Astrocyte of the spinal cord (primary cell): ENCODE measurements at regions not wholly inside any gene's neighbourhood (a gene's known extent, or its start where the extent isn't known, plus 50 kb on each side); places are given as distances from the start of the nearest gene placed in this dataset.

Experiments
- DNase-seq: peaks from one replicate; pipeline ENCODE4 v3.0.0; 2011; ENCODE audit warnings: low read depth, low spot score
- H3K4me3 ChIP-seq: 2 replicates; pipeline ENCODE4 v1.5.1; 2011; ENCODE audit warnings: low read depth, mild to moderate bottlenecking, low read length, moderate library complexity
- CTCF ChIP-seq: IDR thresholded peaks from 2 replicates; pipeline ENCODE4 v1.5.1; 2012; ENCODE audit warnings: low read depth, mild to moderate bottlenecking, low read length, inconsistent platforms
- in situ Hi-C: cut with HindIII; loops from 2 replicates; pipeline ENCODE4 v1.10.0; 2017; ENCODE audit warnings: low sequenced_read_pairs

- in situ Hi-C loops = no loop called here
- TF ChIP-seq CTCF = no peak
- H3K4me3 ChIP-seq = no peak overlapping the region
- DNase-seq = no peak
These were observed 742.0 kb upstream of the IGFBP3 start for GRCh38 chr7:46663025-46663424.

DNA sequence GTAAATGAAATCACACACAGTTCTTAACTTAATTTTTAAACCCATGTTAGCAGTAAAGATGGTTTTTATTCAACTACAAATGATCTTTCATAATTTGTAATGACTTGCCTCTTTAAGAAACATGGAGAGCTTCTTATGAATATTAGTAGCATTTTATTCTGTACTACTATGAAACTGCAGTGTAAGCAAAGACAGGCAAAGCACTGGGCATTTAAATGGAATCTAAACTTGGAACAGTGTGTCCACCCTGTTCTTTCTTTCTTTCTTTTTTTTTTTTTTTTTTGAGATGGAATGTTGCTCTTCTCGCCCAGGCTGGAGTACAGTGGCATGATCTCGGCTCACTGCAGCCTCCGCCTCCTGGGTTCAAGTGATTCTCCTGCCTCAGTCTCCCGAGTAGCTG, 740.4 kb upstream of the IGFBP3 start:
- no peak for TF ChIP-seq CTCF
- in situ Hi-C loops = no loop called here
- no peak for DNase-seq
- no peak overlapping the region for H3K4me3 ChIP-seq

DNA sequence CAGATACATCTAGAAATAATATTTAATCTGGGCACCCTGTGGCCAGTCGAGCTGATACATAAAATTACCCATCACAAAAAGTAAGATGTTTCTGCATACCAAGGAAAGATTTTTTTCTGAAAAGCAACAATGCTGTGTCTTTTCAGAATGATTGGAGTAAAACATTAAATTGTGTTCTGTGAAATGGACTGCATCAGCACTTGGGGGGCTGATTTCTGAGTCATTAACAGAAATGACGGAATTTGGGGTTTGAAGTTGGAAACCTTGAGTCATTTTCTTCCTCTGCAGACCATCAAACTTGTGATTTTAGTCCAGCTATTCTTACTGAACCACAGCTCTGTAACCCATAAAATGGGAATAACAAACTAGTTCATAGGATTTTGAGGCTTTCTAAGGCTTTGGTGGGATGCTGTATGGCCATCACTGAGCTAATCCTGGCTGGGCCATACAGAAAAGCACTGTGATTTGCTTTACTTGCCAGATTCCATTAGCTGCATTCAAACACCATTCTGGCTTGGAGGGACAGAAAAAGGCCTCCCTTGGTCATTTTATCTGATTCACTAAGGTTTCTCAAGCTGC, 739.4 kb upstream of the IGFBP3 start:
- no peak for TF ChIP-seq CTCF
- no peak overlapping the region for H3K4me3 ChIP-seq
- in situ Hi-C loops = no loop called here
- DNase-seq = no peak

GRCh38 chr7:46658281-46658680, 737.2 kb upstream of the IGFBP3 start:
- no peak for TF ChIP-seq CTCF
- no peak overlapping the region for H3K4me3 ChIP-seq
- in situ Hi-C loops = no loop called here
- DNase-seq = peak; percentile 53

DNA sequence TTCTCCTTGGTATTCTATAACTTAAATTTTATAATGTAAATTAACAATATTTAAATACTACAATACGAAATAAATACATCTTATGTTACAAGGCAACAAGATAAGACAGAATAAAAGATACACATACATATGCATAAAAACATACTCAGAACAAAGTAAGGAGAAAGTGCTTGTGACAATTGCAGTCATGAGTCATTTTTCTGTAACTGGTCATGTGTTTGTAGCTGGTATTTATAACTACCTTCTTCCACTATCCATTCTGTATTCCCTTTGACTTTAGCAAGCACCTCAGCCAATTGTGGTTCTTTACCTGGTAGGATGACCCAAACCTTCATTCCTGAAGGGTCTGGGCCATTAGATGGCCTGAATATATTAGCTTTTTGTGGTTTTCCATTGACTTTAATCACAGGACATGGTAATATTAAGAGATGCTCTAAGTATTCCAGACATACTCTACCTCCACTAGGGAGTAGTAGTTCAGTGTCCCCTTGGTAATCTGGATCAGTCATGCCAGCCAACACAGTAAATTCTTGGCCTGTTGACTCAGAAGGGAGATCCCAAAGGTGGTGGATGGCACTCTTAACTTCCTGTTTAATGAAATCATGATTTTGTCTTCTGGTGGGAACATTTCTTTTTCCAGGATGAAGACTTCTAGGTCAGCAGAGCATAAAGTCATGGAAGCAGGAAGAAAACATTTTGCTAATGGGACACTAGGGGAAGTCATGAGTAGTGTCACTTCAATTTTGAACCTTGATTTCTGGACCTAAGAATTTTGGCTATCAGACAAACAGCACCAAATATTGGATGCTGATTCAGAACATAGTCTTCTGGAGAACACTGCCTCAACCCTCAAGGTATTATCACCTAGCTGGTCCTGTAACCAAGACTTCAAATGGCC, 733.7 kb upstream of the IGFBP3 start:
- DNase-seq = no peak
- H3K4me3 ChIP-seq = no peak overlapping the region
- no peak for TF ChIP-seq CTCF
- in situ Hi-C loops = no loop called here

GRCh38 chr7:46653848-46654247, 732.8 kb upstream of the IGFBP3 start:
- in situ Hi-C loops = no loop called here
- no peak for TF ChIP-seq CTCF
- no peak overlapping the region for H3K4me3 ChIP-seq
- DNase-seq = no peak
